HG03108 (cell line): ENCODE measurements at regions not wholly inside any gene's neighbourhood (a gene's known extent, or its start where the extent isn't known, plus 50 kb on each side); places are given as distances from the start of the nearest gene placed in this dataset.
"Not testable (repeated sequence)": the region's sequence is repeated elsewhere in the genome, so short reads cannot be mapped to it uniquely, and the experiment has no call there.

Experiments used
- ATAC-seq: cut with Tn5 transposase; IDR thresholded peaks from one replicate; pipeline ENCODE4 v1.9.1; 2021; ENCODE audit warnings: moderate library complexity; ENCODE audit not compliant: unreplicated experiment

- not testable (repeated sequence) for ATAC-seq
Measured at GRCh38 chr1:144140243-144140642, 168.5 kb upstream of the FAM72C start.

- not testable (repeated sequence) for ATAC-seq
Measured at GRCh38 chr1:144105006-144105405, 133.2 kb upstream of the FAM72C start.

- not testable (repeated sequence) for ATAC-seq
Measured at GRCh38 chr1:144104000-144104677, 132.4 kb upstream of the FAM72C start.

- ATAC-seq, result not testable (repeated sequence)
Measured at GRCh38 chr1:144103156-144103880, 131.5 kb upstream of the FAM72C start.

GRCh38 chr1:144102046-144102745, 130.4 kb upstream of the FAM72C start:
- not testable (repeated sequence) for ATAC-seq

GRCh38 chr1:144101397-144102045, 129.7 kb upstream of the FAM72C start:
- no peak for ATAC-seq

GRCh38 chr1:144077167-144077841, 105.5 kb upstream of the FAM72C start:
- ATAC-seq, result not testable (repeated sequence)

- not testable (repeated sequence) for ATAC-seq
Measured at GRCh38 chr1:144076646-144077045, 104.9 kb upstream of the FAM72C start.

- not testable (repeated sequence) for ATAC-seq
Measured at GRCh38 chr1:144070394-144071053, 98.7 kb upstream of the FAM72C start.

- ATAC-seq, result not testable (repeated sequence)
Measured at GRCh38 chr1:144067042-144067441, 95.3 kb upstream of the FAM72C start.

- not testable (repeated sequence) for ATAC-seq
Measured at GRCh38 chr1:144066071-144066813, 94.5 kb upstream of the FAM72C start.

GRCh38 chr1:144065299-144066060, 93.7 kb upstream of the FAM72C start:
- not testable (repeated sequence) for ATAC-seq

- ATAC-seq, result not testable (repeated sequence)
Measured at GRCh38 chr1:144049365-144049764, 77.6 kb upstream of the FAM72C start.

- not testable (repeated sequence) for ATAC-seq
Measured at GRCh38 chr1:144046645-144047044, 74.9 kb upstream of the FAM72C start.

GRCh38 chr1:144045751-144046546, 74.2 kb upstream of the FAM72C start:
- not testable (repeated sequence) for ATAC-seq

- not testable (repeated sequence) for ATAC-seq
Measured at GRCh38 chr1:144042251-144042650, 70.5 kb upstream of the FAM72C start.

- ATAC-seq, result not testable (repeated sequence)
Measured at GRCh38 chr1:144040293-144040692, 68.5 kb upstream of the FAM72C start.

GRCh38 chr1:144034045-144034444, 62.3 kb upstream of the FAM72C start:
- ATAC-seq, result not testable (repeated sequence)
